PC-9 (cell line): ENCODE measurements at regions not wholly inside any gene's neighbourhood (a gene's known extent, or its start where the extent isn't known, plus 50 kb on each side); places are given as distances from the start of the nearest gene placed in this dataset.

Experiments used
- EZH2 ChIP-seq: fragments of 200-600 bp; sonication (generic); IDR thresholded peaks from 2 replicates; pipeline ENCODE4 v1.8.0; 2017; ENCODE audit warnings: antibody characterized with exemption, low read depth
- TF ChIP-seq, protein P1 (sequence below): fragments of 200-600 bp; sonication (generic); conservative IDR thresholded peaks from 2 replicates; pipeline ENCODE4 v1.6.1; 2017; ENCODE audit warnings: mixed run types, antibody characterized with exemption, mild to moderate bottlenecking, moderate library complexity

DNA sequence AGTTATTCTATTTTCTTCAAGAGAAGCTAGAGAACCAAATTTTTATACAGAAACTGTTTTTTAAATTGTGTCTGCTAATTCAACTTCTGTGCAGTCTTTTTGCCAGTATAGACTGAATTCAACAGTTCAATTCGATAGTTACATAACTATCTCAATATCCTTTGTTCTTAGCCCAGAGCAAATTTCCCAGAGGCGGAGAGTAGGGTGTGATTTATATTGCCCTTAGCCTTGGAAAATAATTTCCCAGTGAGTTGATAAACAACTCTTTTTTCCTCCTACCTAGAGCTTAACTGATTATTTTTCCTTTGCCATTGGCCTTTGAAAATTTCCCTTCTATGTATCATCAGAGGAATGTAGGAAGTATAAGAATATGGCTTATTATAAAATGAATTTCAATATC is 420.5 kb downstream of the NSUN3 start:
- TF ChIP-seq, protein P1, sequence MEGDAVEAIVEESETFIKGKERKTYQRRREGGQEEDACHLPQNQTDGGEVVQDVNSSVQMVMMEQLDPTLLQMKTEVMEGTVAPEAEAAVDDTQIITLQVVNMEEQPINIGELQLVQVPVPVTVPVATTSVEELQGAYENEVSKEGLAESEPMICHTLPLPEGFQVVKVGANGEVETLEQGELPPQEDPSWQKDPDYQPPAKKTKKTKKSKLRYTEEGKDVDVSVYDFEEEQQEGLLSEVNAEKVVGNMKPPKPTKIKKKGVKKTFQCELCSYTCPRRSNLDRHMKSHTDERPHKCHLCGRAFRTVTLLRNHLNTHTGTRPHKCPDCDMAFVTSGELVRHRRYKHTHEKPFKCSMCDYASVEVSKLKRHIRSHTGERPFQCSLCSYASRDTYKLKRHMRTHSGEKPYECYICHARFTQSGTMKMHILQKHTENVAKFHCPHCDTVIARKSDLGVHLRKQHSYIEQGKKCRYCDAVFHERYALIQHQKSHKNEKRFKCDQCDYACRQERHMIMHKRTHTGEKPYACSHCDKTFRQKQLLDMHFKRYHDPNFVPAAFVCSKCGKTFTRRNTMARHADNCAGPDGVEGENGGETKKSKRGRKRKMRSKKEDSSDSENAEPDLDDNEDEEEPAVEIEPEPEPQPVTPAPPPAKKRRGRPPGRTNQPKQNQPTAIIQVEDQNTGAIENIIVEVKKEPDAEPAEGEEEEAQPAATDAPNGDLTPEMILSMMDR: no peak
- TF ChIP-seq EZH2: no peak
